Epithelial cell of prostate (primary cell): ENCODE measurements at regions not wholly inside any gene's neighbourhood (a gene's known extent, or its start where the extent isn't known, plus 50 kb on each side); places are given as distances from the start of the nearest gene placed in this dataset.

Experiments used
- DNase-seq: peaks from one replicate; pipeline ENCODE4 v3.0.0-alpha.2; 2011; ENCODE audit warnings: low read depth, low spot score
- H3K27ac ChIP-seq: fragments of 450-650 bp; 2 replicates; pipeline ENCODE4 v1.5.1; 2017; ENCODE audit warnings: mild to moderate bottlenecking

DNA sequence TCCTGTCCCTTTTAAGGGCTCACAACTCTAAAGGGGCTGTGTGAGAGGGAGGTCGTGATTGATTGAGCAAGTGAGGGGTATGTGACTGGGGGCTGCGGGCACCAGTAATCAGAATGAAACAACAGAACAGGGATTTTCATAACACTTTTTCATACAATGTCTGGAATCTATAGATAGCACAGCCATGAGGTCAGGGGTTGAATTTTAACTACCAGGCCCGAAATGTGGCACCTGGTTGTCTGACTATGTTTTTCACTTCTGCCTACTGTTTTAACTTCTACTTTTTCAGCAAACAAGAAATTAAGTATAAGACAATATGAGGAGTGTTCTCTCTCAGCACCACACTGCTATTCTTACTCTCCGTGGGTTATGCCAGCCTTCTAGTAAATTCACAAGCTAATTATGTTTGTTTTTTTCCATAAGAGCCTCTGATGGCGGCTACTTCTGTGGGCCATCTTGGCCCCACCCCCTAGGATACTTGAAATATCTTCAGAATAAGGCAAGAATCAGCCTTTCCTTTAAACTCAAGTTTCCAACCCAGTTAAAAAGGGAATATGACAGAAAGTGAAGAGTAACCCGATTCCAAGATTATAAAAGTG is 552.8 kb upstream of the CHORDC1 start:
- no peak for DNase-seq
- H3K27ac ChIP-seq: no peak overlapping the region

DNA sequence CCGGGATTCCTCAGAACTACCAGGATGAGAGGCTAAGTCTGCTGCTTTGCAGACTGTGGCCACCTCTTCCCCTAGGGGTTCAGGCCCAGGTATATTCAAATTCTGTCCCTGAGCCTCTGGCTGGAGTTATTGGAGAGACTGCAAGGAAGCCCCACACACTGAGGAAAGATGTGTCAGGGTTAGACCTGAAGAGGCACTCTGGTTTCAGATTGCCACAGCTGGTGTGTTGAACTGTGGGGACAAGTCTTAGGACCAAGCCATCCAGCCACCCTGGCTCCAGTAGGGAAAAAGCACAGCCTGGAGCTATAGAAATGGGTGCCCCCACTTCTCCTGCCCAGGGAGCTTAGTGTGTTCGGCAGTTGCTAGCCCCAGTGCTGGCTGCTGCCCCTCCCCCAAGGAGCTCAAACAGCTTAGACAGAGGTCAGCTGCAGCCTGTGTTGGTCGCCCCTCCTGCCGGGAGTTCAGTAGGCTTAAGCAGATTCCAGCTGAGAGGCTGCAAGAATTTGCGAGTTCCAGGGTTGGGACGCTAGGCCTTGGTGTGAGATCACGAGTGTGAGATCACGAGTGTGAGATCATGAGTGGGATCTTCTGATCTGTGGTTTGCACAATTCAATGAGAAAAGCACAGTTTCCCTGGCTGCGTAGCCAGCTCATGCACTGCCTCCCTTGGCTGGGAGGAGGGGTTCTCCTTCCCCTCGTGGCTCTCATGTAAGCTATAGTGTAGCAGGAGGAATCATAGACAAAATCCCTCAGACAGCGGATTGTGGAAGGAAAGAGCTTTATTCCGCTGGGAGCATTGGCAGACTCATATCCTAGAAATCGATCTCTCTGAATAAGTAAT is 552.1 kb upstream of the CHORDC1 start:
- DNase-seq: no peak
- no peak overlapping the region for H3K27ac ChIP-seq

DNA sequence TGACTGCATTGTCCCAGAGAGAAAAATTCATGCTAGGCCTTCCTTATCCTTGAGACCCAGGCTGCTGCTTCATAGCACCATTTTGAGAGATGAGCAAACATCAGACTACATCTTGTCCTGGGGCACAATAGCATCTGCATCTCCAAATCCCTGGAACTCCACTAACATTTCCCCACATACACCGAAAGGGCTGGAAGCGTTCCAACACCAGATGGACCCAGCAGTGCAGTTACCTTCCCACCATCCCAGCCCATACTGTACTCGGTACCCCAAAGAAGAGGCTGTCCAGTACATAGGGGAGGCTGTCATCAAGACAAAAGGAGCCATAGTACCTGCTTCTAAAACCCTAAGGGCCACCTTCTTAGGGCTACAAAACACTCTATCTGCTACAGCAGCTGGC is 547.2 kb upstream of the CHORDC1 start:
- H3K27ac ChIP-seq: no peak overlapping the region
- DNase-seq: no peak

DNA sequence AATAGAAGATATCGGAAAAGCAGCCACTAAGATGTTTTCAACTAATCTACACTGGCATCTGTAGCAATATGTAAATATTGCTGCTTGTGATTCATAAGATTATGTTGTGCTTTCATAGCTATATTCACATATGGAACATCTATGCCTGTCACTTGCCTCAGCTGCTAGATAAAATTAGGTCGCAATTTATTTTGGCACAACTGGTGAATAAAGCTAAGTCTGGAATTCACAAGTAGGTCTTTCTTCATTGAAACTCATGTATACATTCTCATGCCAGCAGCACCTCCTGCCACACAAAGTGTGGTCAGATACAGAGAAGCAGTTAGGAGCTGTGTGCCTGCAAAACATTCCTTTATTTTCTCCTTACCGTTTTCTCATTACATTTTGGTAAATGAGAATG is 543.3 kb upstream of the CHORDC1 start:
- no peak for DNase-seq
- H3K27ac ChIP-seq: no peak overlapping the region

DNA sequence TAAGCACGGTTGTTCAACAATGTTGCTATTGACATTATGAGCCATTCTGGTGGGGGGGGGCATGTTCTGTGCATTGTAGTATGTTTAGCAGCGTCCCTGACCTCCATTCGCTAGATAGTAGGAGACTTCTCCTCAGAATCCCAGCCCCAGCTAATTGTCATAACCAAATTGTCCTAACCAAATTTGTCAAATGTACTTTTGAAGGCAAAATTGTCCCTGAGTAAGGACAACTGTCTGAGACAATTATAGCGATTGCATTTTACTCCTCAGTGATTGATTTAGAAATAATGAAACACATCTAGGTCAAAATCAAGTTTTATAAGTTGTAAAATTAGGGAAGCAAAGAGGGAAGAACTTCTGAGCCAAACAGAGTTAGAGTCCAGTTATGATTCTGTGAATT is 541.8 kb upstream of the CHORDC1 start:
- DNase-seq: no peak
- no peak overlapping the region for H3K27ac ChIP-seq

DNA sequence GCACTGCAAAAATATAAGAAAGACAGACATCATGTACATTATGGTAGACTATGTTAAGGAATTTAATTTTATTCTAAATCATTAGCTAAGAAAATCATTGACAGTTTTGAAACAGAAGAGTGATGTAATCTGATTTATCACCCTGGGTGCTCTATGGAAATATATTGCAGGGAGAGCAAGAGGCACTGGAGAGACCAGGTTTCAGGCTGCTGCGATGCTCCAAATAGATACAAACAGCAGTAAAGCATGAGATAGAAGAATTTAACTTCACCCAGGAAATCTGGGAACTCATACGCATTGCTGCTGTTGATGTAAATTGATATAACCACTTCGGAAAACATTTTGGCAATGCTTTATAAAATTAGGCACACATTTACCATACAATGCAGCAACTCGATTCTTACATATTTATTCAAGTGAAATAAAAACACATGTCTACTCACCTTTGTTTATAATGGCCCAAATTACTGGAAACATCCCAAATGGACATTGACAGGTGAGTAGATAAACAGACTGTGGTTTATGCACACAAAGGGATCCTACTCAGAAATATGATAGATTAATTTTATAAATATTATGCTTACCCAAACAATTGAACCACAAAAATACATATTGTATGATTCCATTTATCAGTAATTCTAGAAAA is 535.1 kb upstream of the CHORDC1 start:
- no peak overlapping the region for H3K27ac ChIP-seq
- no peak for DNase-seq

DNA sequence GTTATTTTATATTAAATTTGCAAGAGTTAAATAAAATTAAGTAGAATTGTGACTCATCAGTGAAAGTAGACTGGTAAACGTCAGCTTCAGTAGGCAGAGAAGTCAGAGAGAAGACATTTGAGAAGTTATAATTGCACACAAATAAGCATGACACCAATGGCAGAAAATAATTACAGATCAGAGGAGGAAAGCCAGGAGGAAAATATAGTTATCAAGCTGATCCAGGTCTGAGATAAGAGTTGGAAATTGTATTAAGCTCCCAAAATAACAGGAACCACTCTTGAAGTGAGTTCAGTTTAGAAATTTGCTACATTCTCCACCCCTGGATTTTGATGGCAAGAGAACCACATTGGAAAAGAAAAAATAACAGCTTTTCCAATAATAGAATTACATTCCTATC is 533.8 kb upstream of the CHORDC1 start:
- no peak overlapping the region for H3K27ac ChIP-seq
- DNase-seq: no peak

DNA sequence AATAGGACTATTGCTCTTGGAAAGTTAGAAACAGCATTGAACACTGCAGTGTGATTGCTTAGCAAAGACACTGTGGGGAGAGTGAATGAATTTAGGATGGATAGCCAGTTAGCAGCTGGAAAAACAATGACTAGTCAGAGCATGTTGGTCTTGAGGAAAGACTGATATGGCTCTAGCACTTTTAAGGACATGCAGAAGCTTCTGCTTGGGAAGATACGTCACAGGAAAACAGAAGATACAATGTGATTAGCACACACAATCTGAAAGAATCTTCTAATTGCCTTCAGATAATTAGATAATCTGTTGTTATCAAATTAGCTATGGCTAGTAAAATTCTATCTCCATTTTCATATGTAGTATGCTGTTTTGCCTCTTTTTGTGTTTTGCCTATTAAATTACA is 530.7 kb upstream of the CHORDC1 start:
- H3K27ac ChIP-seq: no peak overlapping the region
- DNase-seq: no peak

DNA sequence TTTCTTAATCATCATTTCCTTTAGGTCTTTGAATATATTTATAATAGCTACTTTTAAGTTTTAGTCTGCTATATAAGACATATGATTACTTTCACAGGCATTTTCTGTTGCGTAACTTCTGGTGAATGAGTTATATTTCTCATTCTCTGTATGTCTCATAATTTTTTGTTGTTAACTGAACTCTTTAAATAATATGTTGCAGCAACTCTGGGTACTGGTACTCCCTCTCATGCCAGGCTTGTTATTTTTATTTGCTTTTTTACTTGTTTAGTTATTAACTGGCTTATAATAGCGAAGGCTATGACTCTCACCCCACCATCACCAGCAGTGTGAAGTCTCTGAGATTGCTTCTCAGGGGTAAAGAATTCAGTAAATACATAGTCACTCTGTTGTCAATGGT is 524.2 kb upstream of the CHORDC1 start:
- peak overlapping the region; percentile 96 for H3K27ac ChIP-seq
- DNase-seq: peak; percentile 89

DNA sequence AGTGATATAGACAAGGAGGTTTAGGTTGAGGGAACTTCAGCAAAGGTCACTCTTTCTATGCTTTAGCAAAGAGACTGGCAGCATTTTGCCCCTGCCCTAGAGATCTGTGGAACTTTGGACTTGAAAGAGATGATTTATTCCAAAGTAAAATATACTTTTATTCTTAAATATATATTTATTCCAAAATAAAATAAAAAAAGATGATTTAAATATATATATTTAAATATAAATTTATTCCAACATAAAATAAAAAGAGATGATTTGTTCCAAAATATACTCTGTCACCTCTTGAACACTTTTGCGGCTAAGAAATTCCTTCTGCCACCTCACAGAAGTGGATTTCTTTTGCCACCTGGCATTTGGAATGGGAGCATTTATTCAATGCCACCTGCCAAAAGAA is 521.3 kb upstream of the CHORDC1 start:
- no peak overlapping the region for H3K27ac ChIP-seq
- DNase-seq: no peak

DNA sequence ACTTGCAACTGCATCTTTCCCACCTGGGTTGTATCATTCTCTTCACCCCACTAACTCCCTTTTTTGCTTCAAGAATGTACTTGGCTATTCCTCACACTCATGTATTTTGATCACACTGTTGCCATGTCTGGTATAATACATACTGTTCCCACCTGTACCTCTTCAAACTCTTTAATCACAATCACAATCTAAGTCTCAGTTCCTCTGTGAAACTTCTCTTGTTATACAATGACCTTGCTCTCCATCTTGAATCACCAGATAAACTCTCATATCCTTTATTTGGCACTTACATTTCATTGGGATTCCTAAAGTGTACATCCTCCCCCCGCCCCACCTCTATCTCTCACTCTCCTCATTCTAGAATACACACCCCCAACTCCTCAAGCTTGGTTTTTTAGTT is 516.0 kb upstream of the CHORDC1 start:
- H3K27ac ChIP-seq: no peak overlapping the region

DNA sequence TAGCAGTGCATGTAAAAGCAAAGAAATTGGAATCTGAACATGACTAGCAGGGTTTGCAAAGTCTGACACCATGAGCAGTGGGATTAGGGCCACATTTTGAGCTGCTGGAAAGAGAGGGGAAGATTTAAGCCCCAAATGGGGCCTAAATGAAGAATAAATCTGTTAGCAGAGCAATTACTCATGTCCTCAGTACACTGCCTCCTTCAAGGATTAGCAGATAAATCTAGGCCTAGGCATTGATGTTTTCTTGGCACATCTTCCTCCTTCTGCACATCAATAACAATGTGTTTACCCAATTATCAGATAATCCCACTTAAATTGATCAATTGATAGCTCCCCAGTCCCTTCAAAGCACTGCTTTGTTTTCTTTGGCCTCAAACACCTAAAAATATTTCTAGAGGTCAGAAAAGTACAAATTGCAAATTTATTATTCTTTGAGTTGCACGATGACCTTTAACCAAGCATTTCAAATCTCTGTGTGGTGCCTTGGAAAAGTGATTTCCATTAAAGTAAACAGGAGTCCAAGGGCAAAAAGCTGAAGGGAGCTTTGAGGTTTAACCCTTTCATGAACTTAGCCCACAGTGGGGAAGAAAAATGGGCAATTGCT is 514.7 kb upstream of the CHORDC1 start:
- H3K27ac ChIP-seq: no peak overlapping the region
- no peak for DNase-seq

More for the DNA sequence above, 516.0 kb upstream of the CHORDC1 start:
- DNase-seq: no peak

DNA sequence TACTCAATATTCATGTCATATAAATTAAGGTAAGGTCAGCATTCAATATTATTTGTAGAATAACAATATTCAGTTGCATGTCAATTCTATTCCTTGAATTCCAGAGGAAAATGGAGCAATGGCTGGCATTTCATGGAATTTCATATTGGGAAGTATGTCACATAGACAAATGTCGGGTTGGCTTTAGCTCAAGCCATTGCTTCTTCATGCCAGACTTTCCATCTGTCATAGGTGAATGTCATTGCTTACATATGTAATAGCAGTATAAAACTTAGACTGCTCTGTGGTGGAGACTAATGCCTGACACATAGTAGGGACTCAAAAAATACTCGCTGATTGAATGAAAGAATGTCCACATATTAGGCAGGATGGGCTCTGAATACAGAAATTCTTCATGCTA is 509.6 kb upstream of the CHORDC1 start:
- no peak for DNase-seq
- H3K27ac ChIP-seq: no peak overlapping the region

DNA sequence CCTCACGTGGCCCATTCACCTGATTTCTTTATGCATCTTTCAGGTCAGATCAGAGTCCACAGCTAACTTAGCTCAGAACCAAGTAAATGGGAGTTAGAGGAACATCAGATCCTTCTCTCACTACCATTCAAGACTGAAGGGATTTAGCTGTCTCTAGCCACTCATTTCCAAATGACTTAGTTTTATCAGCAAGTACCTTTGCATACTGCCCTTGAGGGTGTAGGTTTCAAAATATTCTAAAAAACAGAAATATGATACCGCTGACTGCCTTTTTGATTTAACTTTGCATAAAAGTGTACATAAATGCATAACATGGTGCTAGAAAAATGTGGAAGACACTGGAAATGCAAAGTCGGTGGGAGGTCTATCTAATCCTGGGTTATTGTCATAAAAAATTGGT is 500.6 kb upstream of the CHORDC1 start:
- DNase-seq: no peak

DNA sequence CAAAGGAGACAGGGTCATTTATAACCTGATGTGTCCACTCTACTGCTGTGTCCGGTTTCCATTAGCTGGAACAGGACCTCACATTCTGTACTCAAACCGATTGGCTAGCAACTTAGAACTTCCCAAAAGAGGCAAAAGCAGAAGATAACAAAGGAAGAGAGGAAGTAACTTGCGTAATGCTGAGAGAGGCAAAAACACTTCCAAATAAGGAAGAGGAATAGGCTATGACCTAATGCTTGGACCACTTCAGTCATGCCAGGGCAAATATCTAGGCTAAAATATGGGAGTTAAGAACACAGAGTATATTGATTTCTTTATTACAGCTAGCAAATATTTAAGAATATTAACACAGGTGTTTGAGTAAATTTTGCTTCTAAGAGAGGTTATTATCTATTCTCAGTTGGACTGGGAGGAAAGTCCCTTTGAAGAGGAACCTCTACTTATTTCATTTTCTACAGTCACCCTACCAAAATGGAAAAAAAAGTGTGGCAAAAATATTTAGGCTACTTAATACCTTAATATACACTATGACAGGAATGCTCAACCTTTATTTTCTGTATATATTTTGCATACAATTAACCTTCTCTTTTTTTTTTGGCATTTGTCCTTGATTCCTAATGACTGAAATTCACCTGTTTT is 499.8 kb upstream of the CHORDC1 start:
- DNase-seq: no peak
- H3K27ac ChIP-seq: peak overlapping the region; percentile 2

More for the DNA sequence above, 500.6 kb upstream of the CHORDC1 start:
- no peak overlapping the region for H3K27ac ChIP-seq

DNA sequence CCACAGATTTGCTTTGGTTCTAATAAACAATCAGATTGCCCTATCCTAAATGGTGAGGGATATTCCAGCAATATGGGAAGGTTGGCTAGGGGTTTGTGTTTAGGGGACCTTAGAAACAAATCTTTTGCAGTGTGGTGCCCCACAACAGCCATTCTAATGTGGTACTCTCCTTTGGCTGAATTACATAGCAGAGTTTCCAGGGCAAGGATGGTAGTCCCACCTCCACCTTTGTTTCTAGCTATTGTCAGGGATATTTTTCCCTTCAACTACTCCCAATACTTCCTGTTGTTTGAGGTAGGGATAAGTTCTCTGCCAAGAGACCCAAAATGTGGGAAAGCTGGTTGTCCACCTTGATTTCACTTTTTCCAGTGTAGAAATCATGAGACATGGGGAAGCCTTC is 494.7 kb upstream of the CHORDC1 start:
- no peak overlapping the region for H3K27ac ChIP-seq
- no peak for DNase-seq

DNA sequence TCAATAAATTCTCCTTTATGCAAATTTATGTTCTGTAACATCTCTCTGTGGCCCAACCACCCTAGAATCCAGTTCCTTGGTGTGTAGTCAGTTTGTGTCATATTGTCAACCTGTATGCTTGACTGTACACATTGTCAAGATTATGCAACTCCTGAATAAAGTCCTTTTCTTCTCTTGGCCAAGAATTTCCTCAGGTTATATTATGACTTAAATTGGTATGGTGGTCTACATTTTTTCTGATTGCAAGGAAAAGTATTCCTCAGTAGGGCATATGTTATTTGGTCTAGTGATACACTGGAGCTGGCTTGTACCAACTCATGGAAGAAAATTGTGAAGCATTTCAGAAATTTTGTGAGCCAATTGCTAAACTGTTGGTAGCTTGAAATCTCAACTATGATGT is 482.8 kb upstream of the CHORDC1 start:
- DNase-seq: no peak
- no peak overlapping the region for H3K27ac ChIP-seq

DNA sequence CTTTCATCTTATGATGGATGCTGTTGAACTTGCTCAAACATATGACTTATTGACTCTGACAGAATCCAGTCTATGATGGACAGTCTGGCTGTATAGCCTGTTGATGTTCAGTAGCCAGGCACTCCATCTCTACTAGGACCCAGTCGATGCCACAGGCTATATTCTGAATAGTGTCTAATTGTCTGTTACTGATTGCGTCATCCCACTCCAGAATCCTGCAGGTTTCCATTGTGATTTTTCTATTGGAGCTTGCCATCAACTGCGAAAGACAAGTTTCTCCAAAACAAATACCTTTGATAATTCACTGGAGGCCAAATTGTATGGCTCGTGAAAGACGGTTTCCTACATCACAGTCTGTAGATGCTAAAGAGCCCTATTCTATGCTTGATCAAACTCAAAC is 481.7 kb upstream of the CHORDC1 start:
- no peak overlapping the region for H3K27ac ChIP-seq
- no peak for DNase-seq

DNA sequence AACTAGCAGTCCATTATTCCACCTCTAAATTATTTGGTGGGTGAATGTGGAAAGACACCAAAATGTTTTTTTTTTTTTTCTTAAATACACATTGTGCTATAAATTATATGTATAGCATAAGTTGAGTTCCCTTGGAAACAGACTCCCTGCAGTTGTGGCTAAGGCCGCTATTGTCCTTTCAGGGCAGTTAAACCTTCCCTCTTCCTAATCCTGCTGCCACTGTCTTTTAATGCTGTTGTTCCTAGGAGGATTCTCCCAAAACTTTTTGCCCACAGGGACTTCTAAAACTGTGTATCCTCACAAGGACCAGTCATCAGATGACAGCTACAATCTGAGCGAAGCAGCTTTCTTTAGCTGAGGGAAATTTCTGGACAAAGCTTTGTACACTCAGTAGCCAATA is 478.9 kb upstream of the CHORDC1 start:
- DNase-seq: no peak

DNA sequence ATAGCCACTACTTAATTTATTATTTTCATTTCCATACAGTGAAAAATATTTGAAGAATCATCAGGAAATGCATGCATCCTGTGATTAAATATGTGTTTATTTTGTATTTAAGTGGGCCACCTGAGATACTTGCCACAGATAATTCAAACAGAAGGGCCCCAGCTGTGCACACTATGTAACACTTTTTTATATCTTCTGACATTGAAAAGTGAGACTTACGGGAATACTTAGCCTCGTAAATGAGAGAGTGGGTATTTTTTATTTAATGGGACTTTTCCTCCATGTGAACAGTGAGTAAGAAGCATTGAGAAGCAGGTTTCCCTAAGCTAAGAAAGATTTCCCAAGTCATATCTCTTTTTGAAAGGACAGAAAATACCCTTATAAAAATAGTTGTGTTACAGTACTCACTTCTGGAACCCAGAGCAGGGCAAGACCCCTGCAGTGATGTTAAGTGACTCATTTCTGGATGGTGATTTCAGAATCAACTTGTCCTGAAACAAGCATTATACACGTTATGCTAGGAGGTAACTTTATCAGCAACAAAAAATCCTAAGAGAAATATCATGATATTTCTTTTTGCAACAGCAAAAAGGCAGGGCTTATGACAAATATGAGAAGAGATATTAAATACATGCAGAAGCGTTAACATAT is 478.1 kb upstream of the CHORDC1 start:
- no peak for DNase-seq
- no peak overlapping the region for H3K27ac ChIP-seq

More for the DNA sequence above, 478.9 kb upstream of the CHORDC1 start:
- no peak overlapping the region for H3K27ac ChIP-seq
